Activated CD8-positive, alpha-beta memory T cell treated with anti-CD3 and anti-CD28 coated beads for 36 hours (primary cell): ENCODE measurements at regions not wholly inside any gene's neighbourhood (a gene's known extent, or its start where the extent isn't known, plus 50 kb on each side); places are given as distances from the start of the nearest gene placed in this dataset.

Source experiments
- CTCF ChIA-PET: fragments of 350-600 bp; sonication (Branson Sonifier 250); formaldehyde crosslinking; loops from one replicate; lab custom pipeline; 2021; ENCODE audit warnings: antibody characterized with exemption; lab: Charles Lee
- POLR2A ChIA-PET: fragments of 350-600 bp; sonication (Branson Sonifier 250); formaldehyde crosslinking; loops from one replicate; lab custom pipeline; 2021; ENCODE audit warnings: antibody characterized with exemption; lab: Charles Lee

DNA sequence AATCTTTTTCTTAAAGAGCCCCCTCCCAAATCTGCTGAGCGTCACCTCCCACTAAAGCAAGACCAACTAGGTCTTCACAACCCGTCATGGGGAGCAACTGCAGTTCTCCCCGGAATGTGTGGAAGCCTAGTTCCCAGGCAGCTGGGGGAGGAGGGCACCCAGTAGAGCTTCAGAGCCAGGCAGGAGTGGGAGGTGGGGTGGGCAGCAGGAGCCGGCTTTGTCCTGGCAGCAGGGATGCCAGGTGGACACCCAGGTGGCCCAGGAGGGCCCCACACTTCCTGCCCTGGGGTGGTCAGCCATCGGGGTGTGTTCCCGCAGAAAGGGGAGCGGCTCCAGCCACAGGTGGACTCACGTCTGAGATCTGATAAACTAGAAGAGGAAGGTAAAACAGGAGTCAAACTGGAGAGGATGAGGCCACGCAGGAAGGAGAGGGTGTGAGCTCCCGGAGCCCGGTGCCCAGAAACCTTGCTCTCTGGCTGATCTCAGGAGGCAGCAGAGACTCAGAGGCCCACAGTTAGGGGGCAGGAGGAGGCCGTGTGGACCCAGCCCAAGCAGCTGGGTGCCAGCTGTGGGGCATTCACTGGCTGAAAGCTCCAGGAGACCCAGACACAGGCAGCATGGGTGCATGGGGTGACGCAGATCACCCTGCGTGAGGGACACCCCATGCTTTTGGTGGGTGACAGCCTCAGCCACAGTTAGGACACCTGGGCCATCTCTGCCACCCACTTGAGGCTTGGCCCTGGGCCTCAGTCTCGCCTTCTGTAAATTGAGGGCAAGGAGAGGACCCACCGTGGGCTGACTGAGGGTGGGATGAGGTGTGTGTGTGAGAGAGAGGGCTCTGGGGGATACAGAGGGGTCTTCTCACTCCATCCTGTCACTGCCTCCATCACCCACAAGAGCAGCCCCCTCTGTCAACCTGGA, 260.8 kb upstream of the TNRC6C start:
- CTCF ChIA-PET, result no interaction called here
- POLR2A ChIA-PET, result no interaction called here

DNA sequence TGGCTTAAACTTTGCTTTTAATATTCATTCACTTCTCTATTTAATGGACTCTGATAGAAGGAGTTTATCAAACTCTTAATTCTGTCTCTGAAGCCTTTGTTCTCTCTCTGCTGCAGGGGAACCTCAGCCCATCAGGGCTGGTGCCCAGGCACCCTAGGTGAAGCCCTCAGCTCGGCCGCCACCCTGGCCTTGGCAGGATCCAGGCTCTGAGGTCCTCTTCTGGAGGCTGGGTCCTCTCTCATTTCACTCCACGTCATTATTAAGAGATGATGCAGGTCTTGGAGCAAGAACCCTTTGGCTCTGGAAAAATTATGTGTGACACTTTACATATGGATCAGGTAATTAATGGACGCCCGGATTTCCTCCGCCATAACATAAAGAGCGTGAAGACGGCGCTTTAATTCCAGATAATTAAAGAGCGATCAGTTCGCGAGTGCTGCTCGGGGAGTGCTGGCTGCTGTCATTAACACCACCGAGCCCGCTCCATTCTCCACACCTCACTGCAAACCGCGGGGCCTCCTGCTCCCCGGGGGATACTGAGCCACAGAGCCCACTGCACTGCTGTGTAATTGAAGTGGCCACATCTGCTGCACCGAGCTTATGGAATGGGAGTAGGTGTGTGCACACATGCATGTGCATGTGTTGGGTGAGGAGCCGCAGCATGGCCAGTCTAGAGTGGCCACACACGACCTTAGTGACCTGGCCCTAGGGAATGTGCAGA, 259.4 kb upstream of the TNRC6C start:
- CTCF ChIA-PET, result interaction anchor here (0.7 kb wide), 1 partner anchor 53 kb away, joined by 3 read pairs; no protein-coding TSS in a partner anchor
- POLR2A ChIA-PET, result no interaction called here

DNA sequence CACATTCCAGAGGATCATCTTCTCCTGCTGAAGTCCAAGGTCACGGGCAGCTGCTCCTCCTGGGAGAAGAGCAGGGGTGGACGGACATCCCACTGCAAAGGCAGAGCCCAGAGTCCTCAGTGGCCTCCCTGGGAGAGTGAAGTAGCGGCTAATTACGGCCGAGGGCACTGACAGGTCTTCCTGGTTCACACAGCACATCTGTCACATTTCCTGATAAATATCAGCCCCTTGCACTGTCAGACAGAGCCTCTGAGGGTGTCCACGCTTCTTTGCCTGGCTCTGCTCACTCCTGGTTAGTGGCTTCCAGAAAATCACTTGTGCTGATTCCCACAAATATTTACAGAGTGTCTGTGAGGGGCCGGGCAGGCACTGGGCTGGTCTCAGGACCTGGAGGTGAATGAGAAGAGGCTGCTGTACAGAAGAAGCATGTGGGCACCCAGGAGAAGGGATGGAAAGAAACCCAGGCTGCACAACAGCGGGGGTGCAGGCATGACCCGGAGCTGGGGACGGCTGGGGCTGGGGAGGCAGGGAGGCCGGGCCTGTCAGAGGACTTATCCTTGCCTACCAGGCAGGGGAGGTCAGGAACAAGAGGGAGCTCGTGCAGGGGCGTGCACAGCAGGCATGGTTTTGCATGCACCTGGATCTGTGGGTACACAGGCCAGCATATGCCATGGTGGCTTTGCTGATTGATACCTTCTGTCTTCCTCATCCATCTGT, 258.2 kb upstream of the TNRC6C start:
- ChIA-PET POLR2A (no interaction called here), CTCF (interaction anchor here (0.7 to 1.2 kb wide), 2 partner anchors 52 to 158 kb away, joined by 3 read pairs; no protein-coding TSS in a partner anchor)

DNA sequence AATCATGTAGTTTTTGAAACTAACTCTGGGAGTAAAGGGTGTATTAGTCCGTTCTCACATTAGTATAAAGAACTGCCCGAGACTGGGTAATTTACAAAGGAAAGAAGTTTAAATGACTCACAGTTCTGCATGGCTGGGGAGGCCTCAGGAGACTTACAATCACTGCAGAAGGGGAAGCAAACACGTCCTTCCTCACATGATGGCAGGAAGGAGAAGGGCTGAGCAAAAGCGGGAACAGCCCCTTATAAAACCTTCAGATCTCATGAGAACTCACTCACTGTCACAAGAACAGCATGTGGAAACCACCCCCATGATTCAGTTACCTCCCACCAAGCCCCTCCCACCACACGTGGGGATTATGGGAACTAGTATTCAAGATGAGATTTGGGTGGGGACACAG, 256.5 kb upstream of the TNRC6C start:
- CTCF ChIA-PET, result interaction anchor here (0.6 kb wide), 1 partner anchor 167 kb away, joined by 3 read pairs; no protein-coding TSS in a partner anchor

DNA sequence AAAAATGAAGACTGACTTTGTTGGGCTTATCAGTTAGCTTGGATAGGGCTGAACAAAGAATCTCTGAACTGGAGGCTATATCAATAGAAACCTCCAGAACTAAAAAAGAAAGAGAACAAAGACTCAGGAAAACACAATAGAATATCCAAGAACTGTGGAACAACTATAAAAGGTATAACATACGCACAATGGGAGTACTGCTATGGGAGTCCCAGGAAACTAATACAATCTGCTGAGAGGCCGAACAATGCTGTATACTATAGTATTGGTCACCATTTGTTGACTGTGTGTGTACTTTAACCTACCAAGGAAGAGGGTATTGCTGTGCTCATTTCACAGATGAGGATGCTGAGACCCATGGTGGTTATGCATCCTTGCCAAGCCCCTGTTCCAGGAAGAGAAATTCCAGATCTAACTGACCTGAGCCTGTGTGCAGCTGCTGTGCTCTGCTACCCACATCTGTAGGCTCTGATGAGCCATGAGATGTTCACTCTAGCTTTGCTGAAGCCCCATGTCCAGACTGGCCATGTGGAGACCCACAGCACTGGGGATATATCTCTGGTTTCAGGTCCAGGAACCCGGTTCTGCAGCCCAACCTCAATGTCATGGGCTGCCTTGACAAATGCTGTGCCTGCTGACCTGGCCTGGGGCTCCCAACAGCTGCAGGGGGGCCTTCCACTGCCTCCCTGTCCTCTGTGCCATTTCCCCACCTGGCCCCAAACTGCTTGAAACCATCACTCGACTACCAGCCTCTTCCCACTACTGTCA, 254.3 kb upstream of the TNRC6C start:
- CTCF ChIA-PET, result no interaction called here
- POLR2A ChIA-PET, result no interaction called here

More for the DNA sequence above, 256.5 kb upstream of the TNRC6C start:
- POLR2A ChIA-PET, result no interaction called here

DNA sequence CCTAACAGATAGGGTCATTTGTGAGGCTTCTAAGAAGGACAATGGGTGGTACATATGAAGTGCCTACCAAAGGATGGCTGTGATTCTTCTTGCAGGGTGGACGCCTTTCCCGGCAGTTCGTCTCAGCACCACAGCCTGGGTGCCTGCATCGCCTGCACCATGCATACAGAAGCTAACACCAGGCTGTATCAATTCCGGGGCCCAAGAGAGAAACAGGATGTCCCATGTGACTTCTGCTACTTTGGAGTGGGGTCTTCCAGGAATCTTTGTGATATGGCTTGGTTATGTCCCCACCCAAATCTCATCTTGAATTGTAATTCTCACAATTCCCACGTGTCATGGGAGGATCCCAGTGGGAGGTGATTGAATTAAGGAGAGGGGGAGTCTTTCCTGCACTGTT, 251.6 kb upstream of the TNRC6C start:
- CTCF ChIA-PET, result no interaction called here
- POLR2A ChIA-PET, result no interaction called here

DNA sequence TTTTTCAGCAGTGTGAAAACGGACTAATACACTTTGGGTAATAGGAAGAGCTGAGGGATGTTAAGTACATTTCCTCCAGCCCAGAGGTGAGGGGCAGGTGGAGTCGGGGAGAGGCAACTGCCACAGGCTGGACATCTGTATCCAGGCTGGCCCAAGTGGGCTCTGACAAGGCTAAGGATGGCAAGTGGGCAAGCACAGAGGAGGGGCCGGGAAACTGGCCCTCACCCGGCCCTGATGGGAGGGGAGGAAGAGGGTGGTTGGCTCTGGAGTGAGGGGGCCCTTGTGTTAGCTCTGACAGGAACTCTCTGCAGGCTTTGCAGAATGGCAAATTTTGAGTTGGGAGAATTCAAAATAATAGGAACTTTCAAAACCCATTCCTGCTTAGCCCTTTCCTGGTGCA, 251.0 kb upstream of the TNRC6C start:
- POLR2A ChIA-PET, result no interaction called here
- CTCF ChIA-PET, result interaction anchor here (0.5 kb wide), 1 partner anchor 1682 kb away, joined by 3 read pairs; no protein-coding TSS in a partner anchor

DNA sequence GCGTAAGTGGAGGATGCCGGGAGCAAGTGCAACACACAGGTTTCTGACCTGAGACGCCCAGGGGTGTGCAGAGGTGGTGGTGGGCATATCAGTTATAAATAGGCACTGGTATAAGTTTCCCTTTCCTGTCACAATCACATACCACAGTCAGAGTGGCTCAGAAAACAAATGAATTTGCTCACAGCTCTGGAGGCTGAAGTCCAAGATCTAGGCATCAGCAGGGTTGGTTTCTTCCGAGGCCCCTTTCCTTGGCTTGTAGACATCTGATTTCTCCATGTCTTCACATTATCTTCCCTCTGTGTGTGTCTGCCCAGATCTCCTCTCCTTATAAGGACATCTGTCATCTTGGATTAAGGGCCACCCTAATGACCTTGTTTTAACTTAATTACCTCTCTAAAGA, 250.5 kb upstream of the TNRC6C start:
- ChIA-PET CTCF (interaction anchor here (0.5 kb wide), 1 partner anchor 1682 kb away, joined by 3 read pairs; no protein-coding TSS in a partner anchor), POLR2A (no interaction called here)

DNA sequence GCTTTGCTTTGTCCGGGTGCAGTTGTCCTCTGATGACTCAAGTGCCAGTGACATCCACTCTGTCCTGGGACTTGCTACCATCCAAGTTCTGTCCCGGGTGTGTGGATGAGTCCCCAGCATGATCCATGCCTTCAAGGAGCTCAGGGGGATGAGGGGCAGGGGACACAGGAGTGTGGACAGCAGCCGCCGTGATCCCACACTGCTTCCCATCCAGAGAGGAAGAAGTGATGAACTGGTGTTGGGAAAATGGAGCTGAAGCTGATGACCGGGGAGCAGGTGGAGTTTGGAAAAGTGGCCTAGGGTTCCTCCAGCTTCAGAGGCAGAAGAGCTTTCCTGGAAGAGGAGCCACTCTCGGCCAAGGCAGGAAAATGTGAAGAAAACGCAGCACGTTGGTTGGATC, 249.6 kb upstream of the TNRC6C start:
- POLR2A ChIA-PET, result no interaction called here
- CTCF ChIA-PET, result no interaction called here

DNA sequence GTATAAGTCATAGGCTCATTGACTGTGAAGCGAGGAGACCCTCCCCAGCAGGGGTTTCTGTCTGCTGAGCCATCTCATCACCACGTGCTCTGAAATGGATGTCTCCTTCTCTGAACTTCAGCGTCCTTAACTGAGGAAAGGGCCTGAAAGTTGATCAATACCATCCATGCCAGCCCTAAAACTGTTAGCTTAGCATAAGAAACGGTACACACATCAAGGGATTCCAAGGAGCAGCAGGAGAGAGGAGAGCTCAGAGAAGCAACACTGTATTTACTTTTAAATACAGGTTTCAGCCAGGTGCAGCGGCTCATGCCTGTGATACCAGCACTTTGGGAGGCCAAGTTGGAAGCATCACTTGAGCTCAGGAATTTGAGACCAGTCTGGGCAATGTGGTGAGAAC, 248.9 kb upstream of the TNRC6C start:
- ChIA-PET POLR2A (interaction anchor here (0.5 kb wide), 1 partner anchor 18 kb away, joined by 3 read pairs; no protein-coding TSS in a partner anchor), CTCF (no interaction called here)

DNA sequence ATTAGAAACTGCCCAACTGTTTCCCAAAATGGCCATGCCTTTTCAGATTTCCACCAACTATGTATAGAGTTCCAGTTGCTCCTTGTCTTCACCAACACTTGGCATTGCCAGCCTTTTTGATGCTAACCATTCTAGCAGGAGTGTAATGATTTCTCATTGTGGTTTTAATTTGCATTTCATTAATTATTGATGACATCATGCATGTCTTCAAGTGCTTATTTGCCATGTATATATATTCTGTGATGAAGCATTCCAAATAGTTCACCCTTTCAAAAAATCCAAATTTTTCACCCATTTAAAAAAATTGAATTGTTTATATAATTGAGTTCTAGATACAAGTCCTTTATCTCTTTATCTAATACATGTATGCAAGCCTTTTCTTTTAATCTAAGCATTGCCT, 245.9 kb upstream of the TNRC6C start:
- CTCF ChIA-PET, result no interaction called here
- POLR2A ChIA-PET, result no interaction called here

DNA sequence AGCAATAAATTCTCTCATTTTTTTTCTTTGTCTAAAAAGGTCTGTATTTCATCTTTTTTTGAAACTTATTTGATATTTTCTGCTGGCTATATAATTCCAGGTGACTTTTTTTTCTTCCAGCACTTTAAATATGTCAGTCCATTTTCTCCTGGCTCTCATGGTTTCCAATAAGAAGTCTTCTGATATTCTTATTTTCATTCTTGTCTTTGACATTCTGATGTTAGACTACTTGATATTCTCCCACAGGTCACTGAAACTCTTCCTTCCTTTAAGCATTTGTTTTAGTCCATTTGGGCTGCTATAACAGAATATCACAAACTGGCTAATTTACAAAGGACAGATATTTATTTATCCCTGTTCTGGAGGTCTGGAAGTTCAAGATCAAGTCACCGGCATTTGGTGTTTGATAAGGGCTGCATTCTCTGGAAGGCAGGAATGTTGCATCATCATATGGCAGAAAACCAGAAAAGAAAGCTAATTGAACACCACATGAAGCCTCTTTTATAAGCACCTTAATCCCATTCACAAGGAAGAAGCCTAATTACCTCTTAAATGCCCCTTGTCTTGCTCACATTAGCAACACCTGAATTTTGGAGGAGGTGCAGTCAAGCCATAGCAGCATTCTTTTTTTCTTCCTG, 242.1 kb upstream of the TNRC6C start:
- POLR2A ChIA-PET, result interaction anchor here (0.5 kb wide), 1 partner anchor 1751 kb away, joined by 3 read pairs; no protein-coding TSS in a partner anchor
- CTCF ChIA-PET, result interaction anchor here (0.7 kb wide), 1 partner anchor 138 kb away, joined by 3 read pairs; no protein-coding TSS in a partner anchor

DNA sequence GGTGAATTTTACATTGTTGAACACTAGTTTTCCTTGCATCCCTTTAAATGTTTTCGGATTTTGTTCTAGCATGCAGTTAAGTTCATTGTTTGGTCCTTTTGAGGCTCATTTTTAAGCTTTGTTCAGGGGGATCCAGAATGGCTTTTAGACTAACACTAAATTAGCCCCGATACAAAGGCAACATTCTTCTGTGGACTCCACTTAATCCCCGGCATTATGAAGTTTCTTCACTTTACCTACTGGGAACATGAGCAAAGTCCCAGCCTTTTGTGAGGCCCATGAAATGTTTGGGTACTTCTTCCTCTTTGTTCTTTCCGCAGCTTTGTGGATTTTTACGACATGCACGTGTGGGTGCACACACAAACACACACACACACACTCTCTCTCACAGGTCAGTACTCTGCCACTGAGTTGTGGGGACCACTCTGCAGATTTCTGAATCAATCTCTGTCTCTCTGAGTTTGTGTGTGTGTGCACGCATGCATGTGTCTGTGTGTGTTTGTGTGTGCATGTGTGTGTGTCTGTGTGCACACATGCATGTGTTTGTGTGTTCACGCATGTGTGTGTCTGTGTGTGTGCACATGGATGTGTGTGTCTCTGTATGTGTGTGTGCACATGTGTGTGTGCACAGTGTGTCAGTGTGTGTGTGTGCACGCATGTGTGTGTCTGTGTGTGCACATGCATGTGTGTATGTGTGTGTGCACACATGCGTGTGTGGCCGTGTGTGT, 240.4 kb upstream of the TNRC6C start:
- POLR2A ChIA-PET, result no interaction called here
- CTCF ChIA-PET, result no interaction called here

DNA sequence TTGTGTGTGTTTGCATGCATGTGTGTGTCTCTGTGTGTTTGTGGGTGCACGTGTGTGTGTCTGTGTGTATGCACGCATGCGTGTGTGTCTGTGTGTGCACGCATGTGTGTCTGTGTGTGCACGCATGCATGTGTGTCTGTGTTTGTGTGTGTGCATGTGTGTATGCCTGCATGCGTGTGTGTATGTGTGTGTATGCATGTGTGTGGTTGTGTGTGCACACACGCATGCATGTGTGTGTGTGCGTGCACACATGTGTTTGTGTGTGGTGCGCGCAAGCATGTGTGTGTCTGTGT, 239.9 kb upstream of the TNRC6C start:
- CTCF ChIA-PET, result no interaction called here
- POLR2A ChIA-PET, result no interaction called here

DNA sequence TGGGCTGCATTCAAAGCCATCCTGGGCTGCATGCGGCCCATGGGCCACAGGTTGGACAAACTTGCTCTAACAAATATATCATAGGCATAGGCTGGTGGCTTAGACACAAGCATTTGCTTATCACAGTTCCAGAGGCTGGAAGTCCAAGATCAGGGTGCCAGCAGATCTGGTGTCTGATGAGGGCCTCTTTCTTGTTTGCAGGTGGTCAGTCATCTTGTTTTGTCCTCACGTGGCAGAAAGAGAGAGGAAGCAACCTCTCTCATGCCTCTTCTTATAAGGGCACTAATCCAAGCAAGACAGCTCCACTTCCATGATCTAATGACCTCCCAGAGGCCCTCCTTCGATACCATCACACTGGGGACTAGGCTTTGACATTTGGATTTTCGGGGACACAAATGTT, 238.7 kb upstream of the TNRC6C start:
- CTCF ChIA-PET, result no interaction called here
- POLR2A ChIA-PET, result no interaction called here

DNA sequence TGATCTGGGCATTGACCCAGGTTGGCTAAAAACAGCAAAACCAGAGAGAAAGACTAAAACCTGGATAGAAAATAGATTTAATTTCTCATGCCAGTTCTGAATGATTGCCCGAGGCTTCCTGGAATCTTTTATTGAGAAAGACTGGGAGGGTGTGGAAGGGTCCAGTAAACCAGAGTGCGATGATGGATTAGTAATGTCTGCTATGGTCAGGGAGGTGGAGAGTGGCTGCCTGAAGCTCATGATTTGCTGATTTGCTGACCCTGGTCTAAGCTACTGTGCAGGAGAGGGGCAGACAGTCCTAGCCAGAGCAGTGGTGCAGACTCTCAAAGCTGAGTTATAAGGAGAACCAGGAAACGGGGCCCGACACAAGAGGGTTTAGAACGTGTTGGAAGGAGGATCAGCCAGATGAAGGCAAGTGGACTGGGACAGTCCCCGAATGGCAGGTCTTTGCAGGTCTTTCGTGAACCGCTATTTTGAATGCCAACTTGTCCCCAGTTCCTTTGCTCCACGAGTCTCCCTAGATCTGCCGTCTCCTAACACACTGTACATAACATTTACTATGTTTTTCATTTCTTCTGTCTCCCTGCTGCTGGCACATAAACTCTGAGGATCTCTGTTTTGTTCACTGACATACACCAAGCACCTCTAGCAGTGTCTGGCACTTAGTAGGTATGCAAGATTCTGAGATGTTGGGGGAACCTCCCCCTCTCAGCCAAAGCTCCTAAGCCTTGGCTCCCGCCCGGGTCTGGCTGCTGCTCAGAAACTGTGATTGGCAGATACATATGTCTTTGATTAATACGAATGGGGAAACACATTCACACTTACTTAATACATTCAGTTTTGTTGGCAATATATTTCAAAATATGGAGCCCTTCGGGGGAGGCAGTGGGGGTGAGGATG, 237.3 kb upstream of the TNRC6C start:
- CTCF ChIA-PET, result no interaction called here
- POLR2A ChIA-PET, result no interaction called here

DNA sequence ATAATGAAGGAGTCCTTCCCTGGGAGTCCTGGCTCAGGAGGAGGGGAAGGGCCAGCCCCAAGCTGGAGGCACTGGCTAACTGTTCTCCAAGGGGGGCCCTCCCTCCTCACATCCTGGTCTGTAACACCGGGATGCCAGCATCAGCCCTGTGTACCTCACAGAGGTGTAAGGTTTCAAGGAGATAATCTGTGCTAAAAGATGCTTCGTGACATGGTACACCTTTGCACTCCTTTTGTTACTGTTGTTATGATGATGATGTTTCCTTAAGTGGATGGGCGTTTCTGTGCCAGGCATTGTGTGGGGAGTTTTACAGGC, 236.7 kb upstream of the TNRC6C start:
- ChIA-PET POLR2A (no interaction called here), CTCF (no interaction called here)
